ENCODE measurements at regions not wholly inside any gene's neighbourhood (a gene's known extent, or its start where the extent isn't known, plus 50 kb on each side); places are given as distances from the start of the nearest gene placed in this dataset.

- WGBS (ENCODE audit: extremely low coverage, insufficient read length, low lambda C conversion rate): no CpG with 5 or more reads among the region's 2 CpGs
- H3K4me3 Mint-ChIP-seq: no peak overlapping the region
These were observed 391.5 kb upstream of the MANEA start for GRCh38 chr6:95185874-95186273.

More at GRCh38 chr6:95185874-95186273, 391.5 kb upstream of the MANEA start:
- no peak overlapping the region for H3K27ac ChIP-seq (ENCODE audit: insufficient read length, low read depth, low read length)
- no peak overlapping the region for H3K9ac ChIP-seq (ENCODE audit: extremely low read depth, insufficient read length, low read length)
- H2BK120ac ChIP-seq (ENCODE audit: low read depth, low read length, poor library complexity, severe bottlenecking): no peak overlapping the region
- H3K9me3 Mint-ChIP-seq: no peaks in the 10 kb centered on the region
- H3K27ac Mint-ChIP-seq: no peak overlapping the region
- no peaks in the 10 kb centered on the region for H3K27me3 Mint-ChIP-seq (ENCODE audit: low read depth)
- H3K36me3 Mint-ChIP-seq (ENCODE audit: insufficient read depth in 1 of 3, low read depth in 3 of 3): no peaks in the 10 kb centered on the region
- H2BK12ac ChIP-seq (ENCODE audit: insufficient read length, low read depth, low read length): no peak overlapping the region
- H3K27me3 ChIP-seq (ENCODE audit: insufficient read depth, low read length): no peaks in the 10 kb centered on the region
- no peak overlapping the region for H2BK15ac ChIP-seq (ENCODE audit: low read depth, low read length)
- H3K79me1 ChIP-seq (ENCODE audit: insufficient read depth, low read depth, low read length, poor library complexity, severe bottlenecking): no peaks in the 10 kb centered on the region
- H3K23me2 ChIP-seq (ENCODE audit: insufficient read length, low read depth, low read length, poor library complexity, severe bottlenecking): no peaks in the 10 kb centered on the region
- H3K4me2 ChIP-seq (ENCODE audit: insufficient read depth, insufficient read length, low read length): no peak overlapping the region
- H3K23ac ChIP-seq (ENCODE audit: insufficient read length, low read depth, low read length): no peak overlapping the region
- H3K4ac ChIP-seq (ENCODE audit: low read depth, low read length): no peak overlapping the region
- H2BK5ac ChIP-seq (ENCODE audit: insufficient read length, low read length): no peak overlapping the region
- no peak overlapping the region for H3K14ac ChIP-seq (ENCODE audit: insufficient read depth, low read length)
- H4K20me1 ChIP-seq (ENCODE audit: control insufficient read depth, insufficient read depth, insufficient read length): no peaks in the 10 kb centered on the region
- H2AFZ ChIP-seq (ENCODE audit: low read length): no peak overlapping the region
- no peaks in the 10 kb centered on the region for H3K9me3 ChIP-seq (ENCODE audit: control insufficient read depth, low read depth, low read length)
- no peak for DNase-seq
- no peak overlapping the region for H3K18ac ChIP-seq (ENCODE audit: insufficient read length, low read depth, low read length)
- H3K4me1 ChIP-seq (ENCODE audit: insufficient read depth, low read length): no peaks in the 10 kb centered on the region
- H3K4me1 Mint-ChIP-seq: peaks cover 3% of the 10 kb centered on the region in 2 experiments; a peak in 2 of 4 replicates
- H4K91ac ChIP-seq (ENCODE audit: insufficient read length, low read depth, low read length): no peak overlapping the region
- H2BK20ac ChIP-seq (ENCODE audit: low read depth, low read length, poor library complexity, severe bottlenecking): no peak overlapping the region
- H3K79me2 ChIP-seq (ENCODE audit: insufficient read depth, low read length): no peaks in the 10 kb centered on the region
- H4K8ac ChIP-seq (replicated peaks; ENCODE audit: insufficient read length, low read depth, low read length): no peak overlapping the region
- no peak overlapping the region for H4K5ac ChIP-seq (ENCODE audit: insufficient read length, low read depth, low read length)
- H3T11ph ChIP-seq (ENCODE audit: low read length): no peak overlapping the region
- H2AK5ac ChIP-seq (ENCODE audit: insufficient read length, low read length): no peak overlapping the region
- no peak; the same call in 2 of the 3 replicates for TF ChIP-seq CTCF (conservative IDR thresholded peaks at IDR 0.05)
- H3K56ac ChIP-seq (ENCODE audit: insufficient read length, low read depth, low read length): no peak overlapping the region

Data from H9 (cell line).